GM18520 (cell line): ENCODE measurements at regions not wholly inside any gene's neighbourhood (a gene's known extent, or its start where the extent isn't known, plus 50 kb on each side); places are given as distances from the start of the nearest gene placed in this dataset.

Experiments used
- ATAC-seq: cut with Tn5 transposase; IDR thresholded peaks from one replicate; pipeline ENCODE4 v1.9.1; 2021; ENCODE audit not compliant: unreplicated experiment

GRCh38 chr13:22369840-22370239 lies 699.0 kb downstream of the FGF9 start:
- ATAC-seq: no peak

GRCh38 chr13:22372261-22372660 lies 701.4 kb downstream of the FGF9 start:
- no peak for ATAC-seq

GRCh38 chr13:22375151-22375550 lies 704.3 kb downstream of the FGF9 start:
- ATAC-seq: no peak

GRCh38 chr13:22387899-22388298 lies 717.0 kb downstream of the FGF9 start:
- no peak for ATAC-seq

GRCh38 chr13:22399801-22400420 lies 729.0 kb downstream of the FGF9 start:
- ATAC-seq: no peak

- ATAC-seq: no peak
Observed at GRCh38 chr13:22402682-22403081, 731.8 kb downstream of the FGF9 start.

GRCh38 chr13:22403144-22403543 lies 732.3 kb downstream of the FGF9 start:
- ATAC-seq: no peak

- no peak for ATAC-seq
Observed at GRCh38 chr13:22405891-22406290, 735.0 kb downstream of the FGF9 start.

GRCh38 chr13:22412452-22412851 lies 741.6 kb downstream of the FGF9 start:
- no peak for ATAC-seq

GRCh38 chr13:22422023-22422422 lies 751.1 kb downstream of the FGF9 start:
- no peak for ATAC-seq

- no peak for ATAC-seq
Observed at GRCh38 chr13:22422712-22423111, 751.8 kb downstream of the FGF9 start.

- ATAC-seq: no peak
Observed at GRCh38 chr13:22423261-22423660, 752.4 kb downstream of the FGF9 start.

GRCh38 chr13:22425087-22425486 lies 754.2 kb downstream of the FGF9 start:
- ATAC-seq: no peak

- no peak for ATAC-seq
Observed at GRCh38 chr13:22427066-22427465, 753.7 kb upstream of the SGCG start.

GRCh38 chr13:22427783-22428182 lies 753.0 kb upstream of the SGCG start:
- no peak for ATAC-seq

GRCh38 chr13:22428188-22428828 lies 752.5 kb upstream of the SGCG start:
- no peak for ATAC-seq

GRCh38 chr13:22432690-22433089 lies 748.1 kb upstream of the SGCG start:
- ATAC-seq: no peak

GRCh38 chr13:22447132-22447886 lies 733.5 kb upstream of the SGCG start:
- no peak for ATAC-seq

GRCh38 chr13:22449251-22449650 lies 731.5 kb upstream of the SGCG start:
- ATAC-seq: no peak

GRCh38 chr13:22451327-22451741 lies 729.4 kb upstream of the SGCG start:
- ATAC-seq: no peak

GRCh38 chr13:22454586-22454985 lies 726.2 kb upstream of the SGCG start:
- no peak for ATAC-seq

GRCh38 chr13:22455036-22455435 lies 725.7 kb upstream of the SGCG start:
- no peak for ATAC-seq
